Muscle of arm (tissue), 1 donor: ENCODE measurements at regions not wholly inside any gene's neighbourhood (a gene's known extent, or its start where the extent isn't known, plus 50 kb on each side); places are given as distances from the start of the nearest gene placed in this dataset.
A peak's percentile ranks its signal among the peaks of the same experiment; 100 is the strongest.

Source experiments
- DNase-seq: peaks from one replicate; pipeline ENCODE4 v3.0.0-alpha.2; 2013

- no peak for DNase-seq
Measured at GRCh38 chr12:88417531-88417930, 162.7 kb downstream of the KITLG start.

- DNase-seq, result no peak
Measured at GRCh38 chr12:88418856-88419497, 161.3 kb downstream of the KITLG start.

GRCh38 chr12:88419794-88420193 is 160.5 kb downstream of the KITLG start:
- DNase-seq, result no peak

- peak; percentile 57 for DNase-seq
Measured at GRCh38 chr12:88420457-88420856, 159.8 kb downstream of the KITLG start.

- no peak for DNase-seq
Measured at GRCh38 chr12:88424791-88425730, 155.2 kb downstream of the KITLG start.

GRCh38 chr12:88428350-88428749 is 151.9 kb downstream of the KITLG start:
- DNase-seq, result no peak

- DNase-seq, result no peak
Measured at GRCh38 chr12:88431246-88431645, 149.0 kb downstream of the KITLG start.

GRCh38 chr12:88432531-88433490 is 147.5 kb downstream of the KITLG start:
- no peak for DNase-seq

GRCh38 chr12:88433997-88434703 is 146.1 kb downstream of the KITLG start:
- no peak for DNase-seq

- no peak for DNase-seq
Measured at GRCh38 chr12:88435334-88436076, 144.8 kb downstream of the KITLG start.

GRCh38 chr12:88437226-88437625 is 143.0 kb downstream of the KITLG start:
- DNase-seq, result no peak
